Thyroid gland (tissue), 4 donors: ENCODE measurements at regions not wholly inside any gene's neighbourhood (a gene's known extent, or its start where the extent isn't known, plus 50 kb on each side); places are given as distances from the start of the nearest gene placed in this dataset.

Experiments
- POLR2A ChIP-seq, 2 donors: fragments of 450-650 bp; IDR thresholded peaks; one replicate each; pipeline ENCODE4 v1.6.1; 2017; ENCODE audit warnings: antibody characterized with exemption in 2 of 2, mild to moderate bottlenecking in 2 of 2, moderate library complexity in 1 of 2
- TF ChIP-seq, protein P1 (sequence below), 6 experiments: fragments of 200-600 bp in 3 of 6; fragments of 450-650 bp in 3 of 6; sonication (generic) in 3 of 6; IDR thresholded peaks; one replicate each; pipeline ENCODE4 v1.5.1; 2016 to 2019; ENCODE audit warnings: antibody characterized with exemption in 6 of 6, mild to moderate bottlenecking in 2 of 6, inconsistent platforms in 1 of 6, moderate library complexity in 1 of 6

DNA sequence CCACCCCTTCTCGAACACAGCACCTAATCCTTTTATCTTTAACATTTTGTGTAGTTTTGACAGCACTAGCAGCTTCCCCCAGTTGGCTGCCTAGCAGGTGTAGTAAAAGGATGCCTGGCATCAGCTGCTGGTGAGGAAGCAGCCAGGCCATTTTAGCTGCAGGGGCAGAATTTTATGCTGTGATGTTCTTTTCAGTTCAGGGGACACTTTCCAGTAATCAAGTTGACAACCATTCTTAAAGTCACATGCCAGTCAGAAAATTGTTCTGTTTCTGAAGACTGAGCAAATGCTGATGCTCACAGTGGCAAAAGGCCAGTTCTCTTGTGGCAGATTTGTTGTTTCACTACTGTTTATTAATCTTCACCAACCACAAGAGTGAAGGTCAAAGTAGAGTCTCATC, 570.8 kb downstream of the CCDC85A start:
- TF ChIP-seq, protein P1, sequence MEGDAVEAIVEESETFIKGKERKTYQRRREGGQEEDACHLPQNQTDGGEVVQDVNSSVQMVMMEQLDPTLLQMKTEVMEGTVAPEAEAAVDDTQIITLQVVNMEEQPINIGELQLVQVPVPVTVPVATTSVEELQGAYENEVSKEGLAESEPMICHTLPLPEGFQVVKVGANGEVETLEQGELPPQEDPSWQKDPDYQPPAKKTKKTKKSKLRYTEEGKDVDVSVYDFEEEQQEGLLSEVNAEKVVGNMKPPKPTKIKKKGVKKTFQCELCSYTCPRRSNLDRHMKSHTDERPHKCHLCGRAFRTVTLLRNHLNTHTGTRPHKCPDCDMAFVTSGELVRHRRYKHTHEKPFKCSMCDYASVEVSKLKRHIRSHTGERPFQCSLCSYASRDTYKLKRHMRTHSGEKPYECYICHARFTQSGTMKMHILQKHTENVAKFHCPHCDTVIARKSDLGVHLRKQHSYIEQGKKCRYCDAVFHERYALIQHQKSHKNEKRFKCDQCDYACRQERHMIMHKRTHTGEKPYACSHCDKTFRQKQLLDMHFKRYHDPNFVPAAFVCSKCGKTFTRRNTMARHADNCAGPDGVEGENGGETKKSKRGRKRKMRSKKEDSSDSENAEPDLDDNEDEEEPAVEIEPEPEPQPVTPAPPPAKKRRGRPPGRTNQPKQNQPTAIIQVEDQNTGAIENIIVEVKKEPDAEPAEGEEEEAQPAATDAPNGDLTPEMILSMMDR (IDR thresholded peaks at IDR 0.05): no peak
- no peak for TF ChIP-seq POLR2A (IDR thresholded peaks at IDR 0.05)
